Lung microvascular endothelial cell (primary cell): ENCODE measurements at regions not wholly inside any gene's neighbourhood (a gene's known extent, or its start where the extent isn't known, plus 50 kb on each side); places are given as distances from the start of the nearest gene placed in this dataset.
"Not testable (repeated sequence)": the region's sequence is repeated elsewhere in the genome, so short reads cannot be mapped to it uniquely, and the experiment has no call there.

Experiments used
- DNase-seq, 2 donors: peaks; one replicate each; pipeline versions ENCODE4 v3.0.0 to v3.0.0-alpha.2; 2010; ENCODE audit warnings: low read depth in 2 of 2

GRCh38 chr1:43042773-43043457, 84.2 kb upstream of the SLC2A1 start:
- DNase-seq, result no peak

- no peak for DNase-seq
These were observed 83.5 kb upstream of the SLC2A1 start for GRCh38 chr1:43042127-43042526.

GRCh38 chr1:43041591-43041990, 82.9 kb upstream of the SLC2A1 start:
- no peak for DNase-seq

GRCh38 chr1:43039228-43040055, 80.8 kb upstream of the SLC2A1 start:
- no peak for DNase-seq

- no peak for DNase-seq
These were observed 79.7 kb upstream of the SLC2A1 start for GRCh38 chr1:43038232-43038935.

- no peak for DNase-seq
These were observed 78.8 kb upstream of the SLC2A1 start for GRCh38 chr1:43037466-43037865.

GRCh38 chr1:43036932-43037331, 78.3 kb upstream of the SLC2A1 start:
- DNase-seq, result no peak

- no peak for DNase-seq
These were observed 77.4 kb upstream of the SLC2A1 start for GRCh38 chr1:43035821-43036741.

- no peak for DNase-seq
These were observed 76.1 kb upstream of the SLC2A1 start for GRCh38 chr1:43034778-43035177.

GRCh38 chr1:43034195-43034658, 75.6 kb upstream of the SLC2A1 start:
- no peak for DNase-seq

- DNase-seq, result no peak
These were observed 72.9 kb upstream of the SLC2A1 start for GRCh38 chr1:43031316-43032203.

- DNase-seq, result no peak
These were observed 66.2 kb upstream of the SLC2A1 start for GRCh38 chr1:43024905-43025304.

- DNase-seq, result no peak
These were observed 63.1 kb upstream of the SLC2A1 start for GRCh38 chr1:43021547-43022474.

- DNase-seq, result no peak
These were observed 60.6 kb upstream of the SLC2A1 start for GRCh38 chr1:43019226-43019625.

GRCh38 chr1:43018121-43018520, 59.5 kb upstream of the SLC2A1 start:
- DNase-seq, result no peak

GRCh38 chr1:43015269-43015668, 56.6 kb upstream of the SLC2A1 start:
- DNase-seq, result no peak

GRCh38 chr1:43014579-43014978, 55.9 kb upstream of the SLC2A1 start:
- DNase-seq, result not testable (repeated sequence)

- no peak for DNase-seq
These were observed 52.4 kb upstream of the SLC2A1 start for GRCh38 chr1:43011020-43011419.

GRCh38 chr1:43009274-43009673, 50.6 kb upstream of the SLC2A1 start:
- no peak for DNase-seq
